HG03060 (cell line): ENCODE measurements at regions not wholly inside any gene's neighbourhood (a gene's known extent, or its start where the extent isn't known, plus 50 kb on each side); places are given as distances from the start of the nearest gene placed in this dataset.

ENCODE experiments used
- ATAC-seq: cut with Tn5 transposase; IDR thresholded peaks from one replicate; pipeline ENCODE4 v1.9.1; 2021; ENCODE audit warnings: low read depth, moderate number of reproducible peaks; ENCODE audit not compliant: unreplicated experiment

GRCh38 chr5:15034379-15034778 is 162.8 kb upstream of the ANKH start:
- ATAC-seq: no peak

- ATAC-seq: no peak
These were observed 159.6 kb upstream of the ANKH start for GRCh38 chr5:15031180-15031579.

- ATAC-seq: no peak
These were observed 156.2 kb upstream of the ANKH start for GRCh38 chr5:15027764-15028163.

GRCh38 chr5:15026944-15027343 is 155.4 kb upstream of the ANKH start:
- no peak for ATAC-seq

- no peak for ATAC-seq
These were observed 154.7 kb upstream of the ANKH start for GRCh38 chr5:15026011-15026893.

GRCh38 chr5:15023846-15024245 is 152.3 kb upstream of the ANKH start:
- no peak for ATAC-seq

GRCh38 chr5:15023266-15023665 is 151.7 kb upstream of the ANKH start:
- no peak for ATAC-seq

GRCh38 chr5:15021266-15022046 is 149.9 kb upstream of the ANKH start:
- no peak for ATAC-seq

GRCh38 chr5:15020736-15021135 is 149.2 kb upstream of the ANKH start:
- no peak for ATAC-seq

GRCh38 chr5:15014809-15015208 is 143.2 kb upstream of the ANKH start:
- no peak for ATAC-seq

- ATAC-seq: no peak
These were observed 142.3 kb upstream of the ANKH start for GRCh38 chr5:15013654-15014463.

- no peak for ATAC-seq
These were observed 140.5 kb upstream of the ANKH start for GRCh38 chr5:15012061-15012460.

- ATAC-seq: no peak
These were observed 139.4 kb upstream of the ANKH start for GRCh38 chr5:15010936-15011335.

GRCh38 chr5:15009420-15009819 is 137.8 kb upstream of the ANKH start:
- no peak for ATAC-seq

- no peak for ATAC-seq
These were observed 137.3 kb upstream of the ANKH start for GRCh38 chr5:15008921-15009320.

- ATAC-seq: no peak
These were observed 136.9 kb upstream of the ANKH start for GRCh38 chr5:15008476-15008875.

GRCh38 chr5:15007646-15008045 is 136.1 kb upstream of the ANKH start:
- ATAC-seq: no peak

GRCh38 chr5:15004506-15004905 is 132.9 kb upstream of the ANKH start:
- ATAC-seq: no peak

- peak; percentile 85 for ATAC-seq
These were observed 131.9 kb upstream of the ANKH start for GRCh38 chr5:15003511-15003920.

GRCh38 chr5:15002791-15003190 is 131.2 kb upstream of the ANKH start:
- no peak for ATAC-seq

- ATAC-seq: no peak
These were observed 130.6 kb upstream of the ANKH start for GRCh38 chr5:15002173-15002572.
